HG02588 (cell line): ENCODE measurements at regions not wholly inside any gene's neighbourhood (a gene's known extent, or its start where the extent isn't known, plus 50 kb on each side); places are given as distances from the start of the nearest gene placed in this dataset.
"Not testable (repeated sequence)": the region's sequence is repeated elsewhere in the genome, so short reads cannot be mapped to it uniquely, and the experiment has no call there.

Source experiments
- ATAC-seq: cut with Tn5 transposase; IDR thresholded peaks from one replicate; pipeline ENCODE4 v1.9.1; 2021; ENCODE audit warnings: mild to moderate bottlenecking, moderate library complexity; ENCODE audit not compliant: unreplicated experiment

DNA sequence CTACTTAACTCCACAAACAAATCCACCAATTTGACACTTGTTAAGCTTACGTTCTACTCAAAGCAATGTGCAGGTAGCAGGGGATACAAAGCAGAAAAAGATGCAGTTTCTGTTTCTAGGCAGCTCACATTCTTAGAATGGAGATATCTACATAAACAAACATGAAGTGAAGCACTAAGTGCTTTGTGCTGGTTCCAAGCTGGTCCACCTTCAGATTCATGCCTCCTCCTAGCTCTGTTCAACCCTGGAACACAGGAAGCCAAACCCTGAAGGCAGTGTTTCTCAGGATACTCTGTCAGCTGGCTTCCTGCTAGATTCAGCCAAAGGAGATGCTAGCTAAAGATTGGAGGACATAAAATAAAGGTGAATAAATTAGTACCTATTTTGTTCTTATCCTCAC is 55.3 kb upstream of the NOL4 start:
- ATAC-seq: no peak

DNA sequence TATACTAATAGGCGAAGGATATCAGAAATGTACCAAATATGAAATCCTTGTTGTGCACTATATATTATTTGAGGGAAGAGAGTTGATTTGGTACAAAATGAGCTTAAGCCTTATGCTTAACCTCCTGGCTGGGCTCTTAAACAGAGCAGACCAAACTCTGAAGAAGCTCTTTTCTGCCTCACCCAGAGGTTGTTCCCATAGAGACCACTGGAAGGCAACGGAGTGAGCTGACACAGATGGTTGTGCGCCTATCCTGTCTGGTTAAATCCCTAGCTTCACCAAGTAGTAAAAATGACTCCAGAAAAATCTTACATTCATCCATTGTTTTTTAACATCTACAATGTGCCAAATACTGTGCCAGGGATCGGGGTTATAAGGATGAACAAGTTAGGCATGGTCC is 55.9 kb upstream of the NOL4 start:
- no peak for ATAC-seq

DNA sequence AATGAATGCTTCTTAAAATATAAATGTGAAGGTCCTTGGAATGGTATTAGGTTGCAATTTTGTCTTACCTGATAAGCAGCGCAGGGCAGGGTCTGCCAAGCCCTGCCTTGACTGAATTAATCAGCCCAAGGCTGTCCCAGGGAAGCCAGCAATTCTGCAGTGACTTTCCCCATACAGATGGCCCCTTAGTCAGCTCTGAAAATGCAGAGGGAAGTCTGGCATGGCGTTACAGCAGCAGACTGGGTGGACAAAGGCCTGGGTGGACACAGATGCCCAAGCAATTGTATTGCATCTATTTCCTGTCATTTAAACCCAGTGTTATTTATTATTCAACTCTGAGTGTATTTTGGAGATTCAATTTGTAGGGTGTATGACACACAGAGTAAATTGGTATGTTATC is 56.6 kb upstream of the NOL4 start:
- ATAC-seq: no peak

DNA sequence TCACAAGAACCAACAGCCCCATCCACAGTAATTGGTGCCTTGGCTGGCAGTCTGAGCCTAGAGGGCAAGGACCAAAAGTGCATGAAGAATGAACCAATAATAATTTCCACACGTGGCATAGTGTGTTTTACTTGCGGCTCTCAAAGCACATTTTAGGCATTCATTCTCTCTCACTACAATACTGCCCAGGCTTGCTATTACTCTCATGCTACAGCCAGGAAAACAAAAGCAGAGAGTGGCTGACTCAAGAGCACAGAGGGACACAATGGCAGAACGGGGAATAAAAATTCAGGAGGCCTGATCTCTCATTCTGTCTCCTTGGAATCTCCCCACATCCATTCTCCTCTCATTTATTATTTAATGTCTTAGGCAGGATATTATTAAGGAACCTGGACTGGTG is 57.0 kb upstream of the NOL4 start:
- no peak for ATAC-seq

DNA sequence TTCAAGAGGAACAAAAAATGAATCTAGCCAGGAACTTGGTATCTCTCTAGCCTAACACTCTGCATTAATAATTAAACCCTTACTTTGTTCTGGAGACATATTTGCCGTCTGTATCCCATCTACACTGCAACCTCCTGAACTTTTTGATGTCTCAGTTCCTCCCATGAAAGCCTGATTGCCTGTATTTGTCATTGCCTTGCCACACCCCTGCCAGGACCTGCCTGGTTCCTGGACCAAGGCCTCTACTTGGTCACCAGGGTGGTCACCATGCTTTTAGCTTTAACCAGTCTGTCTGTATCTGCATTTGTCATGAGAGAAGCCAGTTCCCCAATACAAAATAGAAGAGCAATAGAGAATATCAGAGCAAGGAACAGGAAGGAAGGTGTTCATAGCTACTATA is 58.8 kb upstream of the NOL4 start:
- ATAC-seq: no peak

DNA sequence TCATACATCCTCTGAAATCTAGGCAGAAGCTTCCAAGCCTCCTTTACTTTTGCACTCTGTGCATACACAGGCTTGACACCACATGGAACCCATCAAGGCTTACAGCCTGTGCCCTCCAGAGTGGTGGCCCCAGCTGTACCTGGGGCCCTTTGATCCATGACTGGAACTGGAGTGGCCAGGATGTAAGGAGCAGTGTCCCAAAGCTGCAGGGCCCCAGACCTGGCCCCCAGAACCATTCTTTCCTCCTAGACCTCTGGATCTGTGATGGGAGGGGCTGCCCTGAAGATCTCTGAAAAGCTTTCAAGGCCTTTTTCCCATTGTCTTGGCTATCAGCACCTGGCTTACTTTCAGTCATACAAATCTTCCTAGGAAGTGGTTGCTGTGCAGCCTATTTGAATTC is 63.1 kb upstream of the NOL4 start:
- no peak for ATAC-seq

DNA sequence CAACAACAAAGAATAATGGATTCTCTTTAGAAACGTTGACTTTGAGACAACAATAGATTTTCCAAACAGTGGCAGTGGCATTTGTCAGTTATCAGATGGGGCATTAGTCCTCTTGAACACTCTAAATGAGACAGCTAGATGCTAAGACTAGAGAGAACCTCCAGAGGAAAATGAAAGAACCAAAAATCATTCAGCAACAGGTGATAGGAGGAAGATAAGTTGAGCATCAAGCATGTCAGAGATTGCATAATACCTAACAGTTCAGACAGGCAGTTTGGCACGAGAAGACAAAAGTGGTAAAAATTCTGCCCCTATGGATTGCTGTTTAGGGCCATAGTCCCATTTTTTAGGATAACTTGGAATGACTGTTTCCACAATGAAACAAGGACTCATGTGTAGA is 67.9 kb upstream of the NOL4 start:
- ATAC-seq: no peak

DNA sequence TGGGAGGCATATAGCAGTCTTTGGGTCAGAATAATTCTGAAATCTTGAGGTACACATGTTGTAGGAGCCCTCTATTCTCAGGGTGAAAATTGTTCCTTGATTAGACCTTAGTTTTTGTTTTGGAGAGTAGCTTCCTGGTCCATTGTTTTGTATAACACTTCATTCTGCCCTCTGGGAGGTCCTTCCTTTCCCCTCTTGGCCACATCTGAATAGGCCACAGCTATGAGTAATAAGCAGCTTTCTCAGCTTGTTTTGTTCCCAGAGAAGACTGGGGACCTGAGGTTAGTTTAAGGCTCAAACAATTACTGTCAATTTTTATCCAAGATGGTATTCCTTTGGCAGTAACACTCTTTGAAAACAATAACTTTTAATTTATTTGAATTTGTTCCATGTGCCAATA is 72.6 kb upstream of the NOL4 start:
- no peak for ATAC-seq

DNA sequence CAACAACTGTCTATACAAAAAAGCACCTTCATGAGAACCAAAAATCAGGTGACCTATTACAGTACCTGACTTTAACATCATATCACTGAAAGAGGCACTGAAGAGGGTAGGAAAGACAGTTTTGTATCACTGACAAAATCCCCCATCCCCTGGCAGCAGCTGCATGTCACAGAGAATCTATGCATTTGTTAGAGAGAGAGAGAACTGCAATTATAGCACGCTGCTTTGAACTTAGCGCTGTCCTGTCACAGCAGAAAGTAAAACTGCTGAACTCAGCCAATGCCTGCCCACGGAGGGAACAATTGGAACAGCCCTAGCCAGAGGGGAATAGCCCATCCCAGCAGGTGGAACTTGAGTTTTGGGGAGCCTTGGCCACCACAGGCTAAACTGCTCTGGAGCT is 75.1 kb upstream of the NOL4 start:
- ATAC-seq: no peak

DNA sequence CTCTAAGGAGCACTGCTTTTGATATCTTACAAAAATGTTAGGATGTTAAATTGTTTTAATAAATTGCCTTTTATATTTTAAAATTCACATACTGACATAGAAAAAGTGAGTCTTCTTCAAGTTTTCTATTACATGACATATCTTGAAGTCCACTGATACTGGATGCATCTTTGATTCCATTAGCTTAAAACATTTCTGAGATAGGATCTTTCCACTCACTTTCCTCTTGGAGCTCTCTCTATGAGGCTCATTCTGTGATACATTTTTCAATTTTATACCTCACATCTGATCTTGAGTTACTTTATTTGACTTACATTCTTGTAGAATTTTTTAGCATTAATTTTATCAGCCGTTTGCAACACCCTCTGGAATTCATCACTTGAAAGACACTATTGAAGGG is 86.8 kb upstream of the NOL4 start:
- ATAC-seq: no peak

DNA sequence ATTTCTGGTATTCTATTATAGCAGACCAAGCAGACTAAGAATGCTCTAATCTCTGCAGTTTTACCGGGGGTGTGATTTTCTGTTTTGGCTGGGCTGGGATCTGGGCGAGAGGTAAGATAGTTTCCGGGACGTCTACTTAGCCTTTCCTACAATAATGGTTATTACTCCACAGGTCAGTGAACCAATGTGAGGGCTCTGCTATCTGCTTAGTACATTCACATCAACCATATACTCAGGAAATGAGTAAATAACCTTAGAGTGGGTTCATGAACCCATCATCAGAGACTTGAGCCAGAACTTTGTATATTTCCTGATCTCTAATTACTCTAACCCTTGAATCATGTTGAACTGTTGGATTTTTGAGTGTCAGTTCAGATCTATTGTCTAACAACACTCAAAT is 90.1 kb upstream of the NOL4 start:
- ATAC-seq: no peak

DNA sequence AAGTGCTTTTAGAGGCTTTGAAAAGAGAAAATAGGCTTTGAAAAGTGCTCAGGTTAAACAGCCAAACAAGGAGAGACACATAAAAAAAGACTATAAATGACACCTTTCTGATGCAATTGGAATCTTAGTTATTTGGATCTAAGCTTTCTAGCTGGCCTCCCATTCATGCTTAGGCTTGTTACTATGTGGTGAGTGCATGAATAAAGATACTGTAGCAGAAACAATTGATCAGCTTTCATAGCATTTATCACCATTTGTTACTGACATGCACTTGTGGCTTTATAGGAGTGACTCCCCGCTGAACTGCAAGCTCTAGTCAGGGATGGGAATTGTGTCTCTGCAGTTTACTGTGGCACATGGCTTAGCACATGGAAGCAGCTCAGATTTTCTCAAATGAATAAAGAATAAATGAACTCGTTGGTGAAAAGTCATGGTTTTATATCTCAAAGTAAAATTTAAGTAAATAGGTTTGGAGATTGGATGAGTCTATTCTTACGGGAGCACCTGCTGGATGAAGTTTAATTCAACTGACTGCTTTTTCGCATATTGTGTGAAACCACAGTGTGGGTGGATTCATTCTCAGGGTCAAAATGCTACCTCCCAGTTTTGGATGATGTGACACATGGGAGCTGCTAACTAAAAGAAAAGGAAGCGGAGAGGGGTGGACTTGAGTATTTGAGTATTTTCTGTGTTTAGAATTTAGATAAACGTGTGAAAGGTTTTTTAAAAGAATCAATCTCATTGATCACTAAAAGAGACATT is 91.1 kb upstream of the NOL4 start:
- no peak for ATAC-seq

DNA sequence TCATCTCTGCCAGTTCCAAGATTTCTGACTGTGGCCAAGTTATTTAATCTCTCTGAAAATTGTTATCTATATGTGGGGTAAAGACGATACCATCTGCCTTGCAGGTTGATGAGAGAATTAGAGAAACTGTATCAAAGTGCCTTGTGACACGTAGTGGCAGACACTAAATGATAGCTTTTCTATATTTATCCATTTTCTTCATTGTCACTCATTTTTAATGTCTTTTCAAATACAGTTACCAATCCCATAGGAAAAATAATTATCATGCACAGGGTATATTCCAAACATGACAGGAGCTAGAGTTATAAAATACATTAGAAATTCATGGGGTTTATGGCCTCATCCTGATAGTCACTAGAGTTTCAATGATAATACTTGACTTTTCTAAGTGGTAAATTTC is 95.6 kb upstream of the NOL4 start:
- ATAC-seq: no peak

DNA sequence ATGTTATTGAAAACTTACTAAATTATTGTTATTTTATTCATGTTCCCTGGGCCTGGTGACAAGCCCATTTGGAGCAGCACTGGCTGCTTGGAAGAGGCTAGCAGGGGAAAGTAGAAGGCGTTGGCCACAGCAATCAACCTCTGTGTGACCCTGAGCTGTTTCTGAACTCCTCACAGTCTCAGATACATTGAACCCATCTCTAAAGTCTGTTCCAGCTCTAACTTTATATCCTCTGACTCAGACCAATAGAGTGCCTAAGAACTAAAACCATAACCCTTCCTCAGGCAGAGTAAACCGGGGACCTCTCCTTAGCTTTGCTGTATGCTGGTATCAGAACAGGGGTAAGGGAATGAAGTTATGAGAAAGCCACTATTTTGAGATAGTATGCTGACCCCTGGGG is 96.4 kb upstream of the NOL4 start:
- peak; percentile 89 for ATAC-seq

DNA sequence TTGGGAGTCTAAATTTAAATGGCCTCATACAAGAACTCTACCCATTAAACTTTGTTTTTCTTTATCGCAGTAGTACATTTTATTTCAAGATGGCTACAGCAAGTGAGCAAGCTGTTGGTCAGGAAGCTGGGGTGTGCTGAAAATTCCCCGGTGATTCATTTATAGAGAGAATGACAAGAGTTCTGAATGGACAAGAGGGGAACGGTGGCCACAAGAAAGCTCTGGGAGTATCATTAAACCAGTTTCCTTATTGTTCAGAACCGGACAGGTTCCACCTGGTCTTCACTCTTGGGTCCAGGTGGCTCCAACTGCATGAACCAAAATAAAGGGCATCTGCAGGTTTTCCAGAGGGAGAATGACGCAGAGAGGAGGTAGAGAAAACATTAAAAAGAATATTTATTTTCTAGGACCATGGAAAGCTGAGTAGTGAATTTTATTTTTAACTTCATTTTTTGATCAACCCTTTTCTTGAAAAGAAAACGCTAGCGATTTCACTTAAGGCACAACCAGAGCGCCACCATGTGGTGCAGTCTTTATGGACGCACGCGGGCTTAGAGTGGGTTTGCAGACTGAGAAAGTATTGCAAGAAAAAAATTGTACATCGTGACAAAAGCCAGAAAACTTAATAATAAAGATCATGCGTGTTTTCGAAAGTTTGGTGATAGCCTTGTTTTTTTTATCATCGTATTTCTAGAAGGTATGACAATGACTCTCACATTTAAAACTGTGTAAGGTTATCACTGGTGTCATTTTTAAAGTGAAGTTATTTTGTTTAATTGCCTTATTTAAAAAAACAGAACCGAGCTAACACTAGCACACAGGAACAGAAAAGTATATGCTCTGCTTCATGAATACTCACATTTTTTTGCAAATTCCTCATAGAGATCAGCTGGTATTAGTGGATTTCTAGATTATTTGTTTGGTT is 97.9 kb upstream of the NOL4 start:
- peak; percentile 61 for ATAC-seq

DNA sequence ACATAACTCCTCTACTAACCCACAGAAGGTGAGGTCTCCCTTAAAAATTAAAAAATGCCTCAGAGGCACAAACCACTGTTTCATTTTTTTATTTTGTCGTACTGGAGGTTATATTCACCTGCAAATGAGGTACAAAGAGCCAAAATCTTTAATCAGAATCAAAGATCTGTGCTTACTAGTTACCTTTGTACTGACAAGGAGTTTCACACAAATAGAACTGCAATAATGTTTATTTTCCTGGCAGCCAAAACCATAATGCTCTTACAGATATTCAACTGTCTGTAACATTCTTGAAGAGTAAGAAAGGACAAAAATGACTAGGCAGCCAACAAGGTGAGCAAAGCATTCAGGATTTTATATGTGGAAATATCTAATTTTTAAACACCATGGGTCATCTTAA is 105.1 kb upstream of the NOL4 start:
- ATAC-seq: no peak

DNA sequence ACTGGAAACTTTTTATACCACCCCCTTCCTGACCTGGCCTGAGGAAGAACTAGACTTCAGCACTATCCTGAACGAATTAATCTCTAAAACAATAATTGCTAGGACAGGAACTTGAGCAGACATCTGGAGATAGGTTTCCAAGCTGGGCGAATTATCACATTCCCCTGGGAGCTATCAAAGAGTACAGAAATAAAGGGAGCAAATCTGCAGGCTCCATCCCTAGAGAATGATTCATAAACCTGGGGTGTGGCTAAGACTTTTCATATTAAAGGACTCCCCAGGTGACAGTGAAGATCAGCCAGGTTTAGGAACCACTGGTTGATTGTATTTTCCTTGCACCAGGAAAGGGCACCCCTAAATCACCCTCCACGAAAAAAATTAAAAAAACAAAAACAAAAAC is 105.6 kb upstream of the NOL4 start:
- ATAC-seq: no peak

DNA sequence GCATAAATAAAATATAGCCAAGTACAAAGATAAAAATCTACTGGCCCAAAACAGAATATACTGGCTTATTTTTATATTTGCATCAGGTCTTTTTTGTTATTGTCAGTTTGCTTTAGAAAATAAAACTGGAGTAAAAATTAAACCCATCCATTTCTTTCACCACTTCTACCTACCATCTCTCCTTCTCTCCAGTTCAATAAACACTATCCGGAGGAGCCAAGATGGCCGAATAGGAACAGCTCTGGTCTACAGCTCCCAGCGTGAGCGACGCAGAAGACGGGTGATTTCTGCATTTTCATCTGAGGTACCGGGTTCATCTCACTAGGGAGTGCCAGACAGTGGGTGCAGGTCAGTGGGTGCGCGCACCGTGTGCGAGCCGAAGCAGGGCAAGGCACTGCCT is 106.2 kb upstream of the NOL4 start:
- ATAC-seq: not testable (repeated sequence)

DNA sequence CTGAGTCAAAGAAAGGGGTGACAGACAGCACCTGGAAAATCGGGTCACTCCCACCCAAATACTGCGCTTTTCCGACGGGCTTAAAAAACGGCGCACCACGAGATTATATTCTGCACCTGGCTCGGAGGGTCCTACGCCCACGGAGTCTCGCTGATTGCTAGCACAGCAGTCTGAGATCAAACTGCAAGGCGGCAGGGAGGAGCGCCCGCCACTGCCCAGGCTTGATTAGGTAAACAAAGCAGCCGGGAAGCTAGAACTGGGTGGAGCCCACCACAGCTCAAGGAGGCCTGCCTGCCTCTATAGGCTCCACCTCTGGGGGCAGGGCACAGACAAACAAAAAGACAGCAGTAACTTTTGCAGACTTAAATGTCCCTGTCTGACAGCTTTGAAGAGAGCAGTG is 106.6 kb upstream of the NOL4 start:
- not testable (repeated sequence) for ATAC-seq

DNA sequence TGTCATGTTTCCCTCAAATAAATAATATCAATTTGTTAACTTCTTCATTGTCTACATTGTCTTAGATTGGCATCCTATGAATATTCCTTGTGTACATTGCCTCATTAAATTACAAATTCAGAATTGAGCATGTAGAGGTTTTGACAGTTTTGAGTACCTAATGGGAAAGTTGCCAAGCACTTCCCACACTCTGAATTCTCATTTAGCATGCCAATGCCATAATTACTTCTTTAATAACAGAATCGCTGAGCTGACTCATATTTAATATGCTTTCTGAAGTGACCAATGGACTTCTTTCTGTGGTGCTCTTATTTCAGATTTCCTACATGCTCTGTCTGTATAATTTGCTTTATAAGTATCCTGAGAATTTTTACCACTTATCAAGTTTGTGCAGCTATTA is 114.4 kb upstream of the NOL4 start:
- no peak for ATAC-seq

DNA sequence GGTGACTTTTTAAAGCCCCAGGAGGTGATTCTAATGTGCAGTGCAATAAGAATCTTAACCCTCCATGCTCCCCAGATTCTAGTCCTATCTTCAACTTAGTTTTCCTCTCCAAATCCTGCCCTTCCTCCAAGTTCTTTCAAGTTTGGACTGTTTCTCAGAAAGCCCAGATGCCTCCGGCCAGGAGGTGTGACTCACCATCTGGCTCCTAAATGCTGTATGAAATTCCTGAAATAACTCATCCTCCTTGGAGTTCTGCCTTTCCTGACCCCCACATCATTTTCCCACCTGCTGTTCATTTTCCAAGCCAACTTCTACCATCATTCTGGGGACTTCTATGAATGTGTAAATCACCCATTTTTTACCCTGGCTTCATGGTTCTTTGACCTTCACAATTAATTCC is 118.2 kb upstream of the NOL4 start:
- ATAC-seq: no peak

DNA sequence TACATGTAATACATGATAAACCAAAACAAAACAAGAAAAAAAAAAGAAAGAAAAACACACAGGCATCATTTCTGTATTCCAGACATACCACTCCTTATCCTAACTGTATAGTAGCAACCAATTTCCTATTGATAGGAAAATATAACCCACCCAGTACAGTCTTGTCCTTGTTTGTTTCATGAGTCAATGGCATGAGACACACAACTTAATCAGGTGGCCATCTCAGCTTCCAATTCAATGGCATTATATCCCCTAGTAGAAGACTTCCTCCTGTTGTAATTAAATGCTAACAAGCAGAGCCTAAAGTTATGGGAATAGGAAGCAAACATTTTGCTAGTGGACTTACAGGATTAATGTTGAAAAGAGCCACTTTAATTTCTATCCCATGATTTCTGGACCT is 121.0 kb upstream of the NOL4 start:
- no peak for ATAC-seq
